GM19438 (cell line): ENCODE measurements at regions not wholly inside any gene's neighbourhood (a gene's known extent, or its start where the extent isn't known, plus 50 kb on each side); places are given as distances from the start of the nearest gene placed in this dataset.

Experiments used
- ATAC-seq: cut with Tn5 transposase; IDR thresholded peaks from one replicate; pipeline ENCODE4 v1.9.1; 2021; ENCODE audit warnings: low read depth; ENCODE audit not compliant: unreplicated experiment

- ATAC-seq: no peak
These were observed 170.0 kb downstream of the ACKR3 start for GRCh38 chr2:236739663-236740062.

- no peak for ATAC-seq
These were observed 170.9 kb downstream of the ACKR3 start for GRCh38 chr2:236740506-236740905.

- no peak for ATAC-seq
These were observed 173.7 kb downstream of the ACKR3 start for GRCh38 chr2:236743039-236743920.

GRCh38 chr2:236743921-236744280 lies 174.3 kb downstream of the ACKR3 start:
- no peak for ATAC-seq

- no peak for ATAC-seq
These were observed 174.7 kb downstream of the ACKR3 start for GRCh38 chr2:236744281-236744705.

GRCh38 chr2:236744716-236745115 lies 175.1 kb downstream of the ACKR3 start:
- ATAC-seq: no peak

GRCh38 chr2:236745420-236746210 lies 176.0 kb downstream of the ACKR3 start:
- ATAC-seq: no peak

- no peak for ATAC-seq
These were observed 177.2 kb downstream of the ACKR3 start for GRCh38 chr2:236746833-236747232.

GRCh38 chr2:236747426-236747825 lies 177.8 kb downstream of the ACKR3 start:
- ATAC-seq: no peak

- ATAC-seq: no peak
These were observed 178.3 kb downstream of the ACKR3 start for GRCh38 chr2:236747925-236748324.

- ATAC-seq: no peak
These were observed 178.8 kb downstream of the ACKR3 start for GRCh38 chr2:236748385-236748784.

GRCh38 chr2:236748801-236749200 lies 179.2 kb downstream of the ACKR3 start:
- ATAC-seq: no peak

- ATAC-seq: no peak
These were observed 179.7 kb downstream of the ACKR3 start for GRCh38 chr2:236749346-236749745.

- ATAC-seq: no peak
These were observed 182.5 kb downstream of the ACKR3 start for GRCh38 chr2:236752096-236752495.

GRCh38 chr2:236753606-236754270 lies 184.1 kb downstream of the ACKR3 start:
- ATAC-seq: no peak

- ATAC-seq: no peak
These were observed 184.8 kb downstream of the ACKR3 start for GRCh38 chr2:236754271-236754944.

GRCh38 chr2:236755278-236755840 lies 185.7 kb downstream of the ACKR3 start:
- ATAC-seq: no peak

- ATAC-seq: no peak
These were observed 188.8 kb downstream of the ACKR3 start for GRCh38 chr2:236758406-236758805.

- ATAC-seq: no peak
These were observed 190.6 kb downstream of the ACKR3 start for GRCh38 chr2:236760246-236760645.

GRCh38 chr2:236761358-236761757 lies 191.7 kb downstream of the ACKR3 start:
- ATAC-seq: no peak
